Vagina (tissue), 2 donors: ENCODE measurements at regions not wholly inside any gene's neighbourhood (a gene's known extent, or its start where the extent isn't known, plus 50 kb on each side); places are given as distances from the start of the nearest gene placed in this dataset.

Experiments used
- DNase-seq, 2 donors: peaks; one replicate each; pipeline ENCODE4 v3.0.0-alpha.2; 2017; ENCODE audit errors: extremely low spot score in 2 of 2
- H3K27ac ChIP-seq: fragments of 200-600 bp; sonication (generic); one replicate; pipeline ENCODE4 v1.5.1; 2019
- H3K27me3 ChIP-seq: fragments of 200-600 bp; sonication (generic); one replicate; pipeline ENCODE4 v1.5.1; 2019
- H3K36me3 ChIP-seq, 2 donors: fragments of 200-600 bp; sonication (generic); one replicate each; pipeline ENCODE4 v1.5.1; 2017 to 2019
- H3K4me1 ChIP-seq: fragments of 200-600 bp; sonication (generic); one replicate; pipeline ENCODE4 v1.5.1; 2019
- H3K4me3 ChIP-seq, 2 donors: fragments of 200-600 bp; sonication (generic); 1 replicate in 1 of 2; 2 replicates in 1 of 2; pipeline ENCODE4 v1.5.1; 2016 to 2019
- H3K9me3 ChIP-seq: fragments of 200-600 bp; sonication (generic); one replicate; pipeline ENCODE4 v1.5.1; 2019
- CTCF ChIP-seq, 3 experiments: fragments of 450-650 bp in 2 of 3; fragments of 200-600 bp in 1 of 3; sonication (generic) in 1 of 3; IDR thresholded peaks; one replicate each; pipeline ENCODE4 v1.5.1; 2017 to 2019; ENCODE audit warnings: antibody characterized with exemption in 3 of 3, mild to moderate bottlenecking in 2 of 3, moderate library complexity in 2 of 3
- POLR2A ChIP-seq, 2 donors: fragments of 450-650 bp; IDR thresholded peaks; one replicate each; pipeline ENCODE4 v1.6.1; 2017; ENCODE audit warnings: antibody characterized with exemption in 2 of 2, mild to moderate bottlenecking in 2 of 2, moderate library complexity in 2 of 2
- POLR2AphosphoS5 ChIP-seq, 2 donors: sonication (generic); formaldehyde crosslinking; IDR thresholded peaks; one replicate each; pipeline ENCODE4 v1.9.0; 2017; ENCODE audit warnings: antibody characterized with exemption in 2 of 2, mild to moderate bottlenecking in 2 of 2, low read depth in 1 of 2; ENCODE audit not compliant: insufficient read depth in 1 of 2
- intact Hi-C: fragments of 100-400 bp; cut with DNase I; formaldehyde crosslinking; loops from one replicate; pipeline ENCODE4 v1.15.1; 2023

GRCh38 chr5:164844348-164844747, 1338.9 kb downstream of the MAT2B start:
- no peak for DNase-seq
- Histone ChIP-seq H3K27ac (no peak overlapping the region), H3K4me3 (no peak overlapping the region), H3K36me3 (no peaks in the 10 kb centered on the region), H3K4me1 (no peaks in the 10 kb centered on the region), H3K27me3 (no peaks in the 10 kb centered on the region), H3K9me3 (no peaks in the 10 kb centered on the region)
- no peak for TF ChIP-seq CTCF (IDR thresholded peaks at IDR 0.05)
- no peak for TF ChIP-seq POLR2AphosphoS5 (IDR thresholded peaks at IDR 0.05; ENCODE audit: insufficient read depth in 1 of 2, low read depth in 1 of 2)
- TF ChIP-seq POLR2A (IDR thresholded peaks at IDR 0.05), result no peak
- intact Hi-C loops, result no loop called here

- no peaks in the 10 kb centered on the region for H3K27me3 ChIP-seq
- H3K4me1 ChIP-seq, result no peaks in the 10 kb centered on the region
- intact Hi-C loops, result no loop called here
- no peaks in the 10 kb centered on the region for H3K9me3 ChIP-seq
- H3K4me3 ChIP-seq, result no peak overlapping the region
- H3K27ac ChIP-seq, result no peak overlapping the region
- TF ChIP-seq POLR2A (IDR thresholded peaks at IDR 0.05) (no peak), POLR2AphosphoS5 (IDR thresholded peaks at IDR 0.05; ENCODE audit: insufficient read depth in 1 of 2, low read depth in 1 of 2) (no peak), CTCF (IDR thresholded peaks at IDR 0.05) (no peak)
- no peaks in the 10 kb centered on the region for H3K36me3 ChIP-seq
- no peak for DNase-seq
These were observed 1355.5 kb downstream of the MAT2B start for GRCh38 chr5:164860896-164861295.

- H3K36me3 ChIP-seq, result no peaks in the 10 kb centered on the region
- intact Hi-C loops, result no loop called here
- H3K27ac ChIP-seq, result no peak overlapping the region
- no peaks in the 10 kb centered on the region for H3K9me3 ChIP-seq
- no peaks in the 10 kb centered on the region for H3K4me1 ChIP-seq
- no peak overlapping the region for H3K4me3 ChIP-seq
- DNase-seq, result no peak
- no peaks in the 10 kb centered on the region for H3K27me3 ChIP-seq
- TF ChIP-seq POLR2AphosphoS5 (IDR thresholded peaks at IDR 0.05; ENCODE audit: insufficient read depth in 1 of 2, low read depth in 1 of 2) (no peak), CTCF (IDR thresholded peaks at IDR 0.05) (no peak), POLR2A (IDR thresholded peaks at IDR 0.05) (no peak)
These were observed 1356.2 kb downstream of the MAT2B start for GRCh38 chr5:164861610-164862009.

GRCh38 chr5:164868761-164869160, 1363.3 kb downstream of the MAT2B start:
- intact Hi-C loops, result no loop called here
- H3K36me3 ChIP-seq, result no peaks in the 10 kb centered on the region
- TF ChIP-seq POLR2A (IDR thresholded peaks at IDR 0.05), result no peak
- no peak for TF ChIP-seq CTCF (IDR thresholded peaks at IDR 0.05)
- no peak for TF ChIP-seq POLR2AphosphoS5 (IDR thresholded peaks at IDR 0.05; ENCODE audit: insufficient read depth in 1 of 2, low read depth in 1 of 2)
- H3K4me3 ChIP-seq, result no peak overlapping the region
- no peaks in the 10 kb centered on the region for H3K27me3 ChIP-seq
- no peak overlapping the region for H3K27ac ChIP-seq
- DNase-seq, result no peak
- peaks cover 13% of the 10 kb centered on the region for H3K4me1 ChIP-seq
- H3K9me3 ChIP-seq, result no peaks in the 10 kb centered on the region

GRCh38 chr5:164869325-164869724, 1363.9 kb downstream of the MAT2B start:
- Histone ChIP-seq H3K4me1 (peaks cover 13% of the 10 kb centered on the region), H3K4me3 (no peak overlapping the region), H3K36me3 (no peaks in the 10 kb centered on the region), H3K27ac (no peak overlapping the region), H3K27me3 (no peaks in the 10 kb centered on the region), H3K9me3 (no peaks in the 10 kb centered on the region)
- TF ChIP-seq POLR2AphosphoS5 (IDR thresholded peaks at IDR 0.05; ENCODE audit: insufficient read depth in 1 of 2, low read depth in 1 of 2) (no peak), POLR2A (IDR thresholded peaks at IDR 0.05) (no peak), CTCF (IDR thresholded peaks at IDR 0.05) (no peak)
- intact Hi-C loops, result no loop called here
- DNase-seq, result no peak
